Vagina (tissue), 2 donors: ENCODE measurements at regions not wholly inside any gene's neighbourhood (a gene's known extent, or its start where the extent isn't known, plus 50 kb on each side); places are given as distances from the start of the nearest gene placed in this dataset.

ENCODE experiments used
- DNase-seq, 2 donors: peaks; one replicate each; pipeline ENCODE4 v3.0.0-alpha.2; 2017; ENCODE audit errors: extremely low spot score in 2 of 2
- H3K27ac ChIP-seq: fragments of 200-600 bp; sonication (generic); one replicate; pipeline ENCODE4 v1.5.1; 2019
- H3K27me3 ChIP-seq: fragments of 200-600 bp; sonication (generic); one replicate; pipeline ENCODE4 v1.5.1; 2019
- H3K36me3 ChIP-seq, 2 donors: fragments of 200-600 bp; sonication (generic); one replicate each; pipeline ENCODE4 v1.5.1; 2017 to 2019
- H3K4me1 ChIP-seq: fragments of 200-600 bp; sonication (generic); one replicate; pipeline ENCODE4 v1.5.1; 2019
- H3K4me3 ChIP-seq, 2 donors: fragments of 200-600 bp; sonication (generic); 1 replicate in 1 of 2; 2 replicates in 1 of 2; pipeline ENCODE4 v1.5.1; 2016 to 2019
- H3K9me3 ChIP-seq: fragments of 200-600 bp; sonication (generic); one replicate; pipeline ENCODE4 v1.5.1; 2019
- POLR2A ChIP-seq, 2 donors: fragments of 450-650 bp; IDR thresholded peaks; one replicate each; pipeline ENCODE4 v1.6.1; 2017; ENCODE audit warnings: antibody characterized with exemption in 2 of 2, mild to moderate bottlenecking in 2 of 2, moderate library complexity in 2 of 2
- POLR2AphosphoS5 ChIP-seq, 2 donors: sonication (generic); formaldehyde crosslinking; IDR thresholded peaks; one replicate each; pipeline ENCODE4 v1.9.0; 2017; ENCODE audit warnings: antibody characterized with exemption in 2 of 2, mild to moderate bottlenecking in 2 of 2, low read depth in 1 of 2; ENCODE audit not compliant: insufficient read depth in 1 of 2
- intact Hi-C: fragments of 100-400 bp; cut with DNase I; formaldehyde crosslinking; loops from one replicate; pipeline ENCODE4 v1.15.1; 2023
- TF ChIP-seq, protein P1 (sequence below), 3 experiments: fragments of 450-650 bp in 2 of 3; fragments of 200-600 bp in 1 of 3; sonication (generic) in 1 of 3; IDR thresholded peaks; one replicate each; pipeline ENCODE4 v1.5.1; 2017 to 2019; ENCODE audit warnings: antibody characterized with exemption in 3 of 3, mild to moderate bottlenecking in 2 of 3, moderate library complexity in 2 of 3

DNA sequence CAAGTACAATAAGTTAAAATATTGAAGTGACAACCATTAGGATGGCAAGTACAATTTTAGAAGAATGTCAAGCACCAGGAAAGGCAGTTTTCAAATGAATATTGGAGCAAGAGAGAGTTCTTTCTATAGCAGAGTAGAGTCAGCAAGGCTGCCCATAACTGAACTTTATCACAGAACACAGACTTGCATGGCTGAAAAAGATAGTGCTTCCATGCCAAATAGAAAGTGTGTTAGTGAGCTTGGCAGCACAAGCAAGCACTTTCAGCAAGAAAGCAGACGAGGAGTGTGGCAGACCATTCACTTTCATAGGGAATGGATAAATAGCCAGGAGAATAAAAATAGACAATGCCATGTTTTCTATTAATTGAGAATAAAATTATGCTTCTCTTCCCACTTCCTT lies 647.0 kb upstream of the MGAT4C start:
- Histone ChIP-seq H3K27me3 (no peaks in the 10 kb centered on the region), H3K27ac (no peak overlapping the region), H3K4me1 (no peaks in the 10 kb centered on the region), H3K36me3 (no peaks in the 10 kb centered on the region), H3K4me3 (no peak overlapping the region), H3K9me3 (no peaks in the 10 kb centered on the region)
- DNase-seq: no peak
- intact Hi-C loops: no loop called here
- TF ChIP-seq, protein P1, sequence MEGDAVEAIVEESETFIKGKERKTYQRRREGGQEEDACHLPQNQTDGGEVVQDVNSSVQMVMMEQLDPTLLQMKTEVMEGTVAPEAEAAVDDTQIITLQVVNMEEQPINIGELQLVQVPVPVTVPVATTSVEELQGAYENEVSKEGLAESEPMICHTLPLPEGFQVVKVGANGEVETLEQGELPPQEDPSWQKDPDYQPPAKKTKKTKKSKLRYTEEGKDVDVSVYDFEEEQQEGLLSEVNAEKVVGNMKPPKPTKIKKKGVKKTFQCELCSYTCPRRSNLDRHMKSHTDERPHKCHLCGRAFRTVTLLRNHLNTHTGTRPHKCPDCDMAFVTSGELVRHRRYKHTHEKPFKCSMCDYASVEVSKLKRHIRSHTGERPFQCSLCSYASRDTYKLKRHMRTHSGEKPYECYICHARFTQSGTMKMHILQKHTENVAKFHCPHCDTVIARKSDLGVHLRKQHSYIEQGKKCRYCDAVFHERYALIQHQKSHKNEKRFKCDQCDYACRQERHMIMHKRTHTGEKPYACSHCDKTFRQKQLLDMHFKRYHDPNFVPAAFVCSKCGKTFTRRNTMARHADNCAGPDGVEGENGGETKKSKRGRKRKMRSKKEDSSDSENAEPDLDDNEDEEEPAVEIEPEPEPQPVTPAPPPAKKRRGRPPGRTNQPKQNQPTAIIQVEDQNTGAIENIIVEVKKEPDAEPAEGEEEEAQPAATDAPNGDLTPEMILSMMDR (IDR thresholded peaks at IDR 0.05): no peak
- TF ChIP-seq POLR2A (IDR thresholded peaks at IDR 0.05): no peak
- no peak for TF ChIP-seq POLR2AphosphoS5 (IDR thresholded peaks at IDR 0.05; ENCODE audit: insufficient read depth in 1 of 2, low read depth in 1 of 2)

DNA sequence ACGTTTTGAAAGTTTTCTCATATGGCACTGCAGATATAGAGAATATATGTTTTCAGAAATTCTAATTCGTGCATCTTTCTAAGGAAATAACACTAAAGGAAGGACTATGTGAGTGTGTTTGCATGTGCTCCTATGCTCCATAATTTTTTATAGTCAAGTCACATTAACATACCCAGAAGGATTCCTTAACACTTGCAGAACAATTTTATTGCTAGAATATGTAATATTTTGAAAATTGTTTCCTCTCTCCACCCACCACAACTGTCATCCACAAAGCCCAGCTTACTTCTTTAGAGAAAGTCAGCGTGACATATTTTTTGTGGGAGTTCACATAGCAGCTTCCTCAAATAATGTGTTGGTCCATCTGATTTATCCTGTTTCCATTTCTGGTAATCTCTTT lies 604.6 kb upstream of the MGAT4C start:
- H3K4me1 ChIP-seq: no peaks in the 10 kb centered on the region
- intact Hi-C loops: no loop called here
- no peaks in the 10 kb centered on the region for H3K36me3 ChIP-seq
- no peaks in the 10 kb centered on the region for H3K9me3 ChIP-seq
- DNase-seq: no peak
- H3K27me3 ChIP-seq: no peaks in the 10 kb centered on the region
- H3K27ac ChIP-seq: no peak overlapping the region
- no peak for TF ChIP-seq POLR2A (IDR thresholded peaks at IDR 0.05)
- TF ChIP-seq POLR2AphosphoS5 (IDR thresholded peaks at IDR 0.05; ENCODE audit: insufficient read depth in 1 of 2, low read depth in 1 of 2): no peak
- no peak overlapping the region for H3K4me3 ChIP-seq

DNA sequence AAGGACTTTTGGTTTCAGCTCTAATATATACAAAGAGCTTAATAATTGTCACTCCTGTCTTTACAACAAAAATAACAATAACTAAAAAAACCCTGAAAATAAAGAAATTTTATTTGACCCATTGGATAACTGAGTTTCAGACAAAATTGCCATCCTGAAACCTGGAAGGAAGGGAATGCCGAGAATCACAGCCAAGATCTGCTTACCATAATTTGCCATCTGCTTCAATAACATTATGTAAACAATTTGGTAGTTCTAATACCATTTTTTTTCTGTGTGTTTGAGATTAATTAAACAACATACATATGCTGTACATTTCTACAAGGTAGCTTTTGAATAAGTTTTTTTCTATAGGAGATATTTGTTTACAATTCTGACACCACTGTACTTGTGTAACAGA lies 596.3 kb upstream of the MGAT4C start:
- H3K36me3 ChIP-seq: no peaks in the 10 kb centered on the region
- H3K4me1 ChIP-seq: no peaks in the 10 kb centered on the region
- no peak for TF ChIP-seq POLR2AphosphoS5 (IDR thresholded peaks at IDR 0.05; ENCODE audit: insufficient read depth in 1 of 2, low read depth in 1 of 2)
- TF ChIP-seq POLR2A (IDR thresholded peaks at IDR 0.05): no peak
- TF ChIP-seq, protein P1 (IDR thresholded peaks at IDR 0.05): no peak
- no peaks in the 10 kb centered on the region for H3K9me3 ChIP-seq
- intact Hi-C loops: no loop called here
- no peak overlapping the region for H3K27ac ChIP-seq
- no peak overlapping the region for H3K4me3 ChIP-seq
- no peaks in the 10 kb centered on the region for H3K27me3 ChIP-seq
- no peak for DNase-seq

DNA sequence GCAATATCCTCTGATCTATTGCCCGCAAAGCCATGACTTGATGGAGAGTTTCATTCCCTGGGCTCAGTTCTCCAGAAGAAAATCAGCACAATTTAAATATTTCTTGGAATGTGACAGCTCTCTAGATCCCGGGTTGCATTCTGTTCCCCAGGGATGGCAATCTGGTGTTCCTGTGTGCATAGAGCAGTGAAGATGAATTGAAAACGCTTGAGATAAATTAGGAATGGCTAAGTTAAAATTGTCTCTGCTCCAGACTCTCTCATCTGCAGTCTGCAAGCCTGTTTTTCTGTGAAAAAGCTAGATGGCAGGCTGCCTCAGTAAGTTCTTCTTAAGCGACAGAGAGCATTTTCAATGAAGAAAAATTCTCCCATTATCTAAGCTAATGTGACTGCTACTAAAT lies 582.5 kb upstream of the MGAT4C start:
- no peaks in the 10 kb centered on the region for H3K27me3 ChIP-seq
- intact Hi-C loops: no loop called here
- H3K4me3 ChIP-seq: no peak overlapping the region
- TF ChIP-seq, protein P1 (IDR thresholded peaks at IDR 0.05): no peak
- TF ChIP-seq POLR2AphosphoS5 (IDR thresholded peaks at IDR 0.05; ENCODE audit: insufficient read depth in 1 of 2, low read depth in 1 of 2) (no peak), POLR2A (IDR thresholded peaks at IDR 0.05) (no peak)
- no peak for DNase-seq
- no peaks in the 10 kb centered on the region for H3K4me1 ChIP-seq
- no peak overlapping the region for H3K27ac ChIP-seq
- no peaks in the 10 kb centered on the region for H3K9me3 ChIP-seq
- no peaks in the 10 kb centered on the region for H3K36me3 ChIP-seq

DNA sequence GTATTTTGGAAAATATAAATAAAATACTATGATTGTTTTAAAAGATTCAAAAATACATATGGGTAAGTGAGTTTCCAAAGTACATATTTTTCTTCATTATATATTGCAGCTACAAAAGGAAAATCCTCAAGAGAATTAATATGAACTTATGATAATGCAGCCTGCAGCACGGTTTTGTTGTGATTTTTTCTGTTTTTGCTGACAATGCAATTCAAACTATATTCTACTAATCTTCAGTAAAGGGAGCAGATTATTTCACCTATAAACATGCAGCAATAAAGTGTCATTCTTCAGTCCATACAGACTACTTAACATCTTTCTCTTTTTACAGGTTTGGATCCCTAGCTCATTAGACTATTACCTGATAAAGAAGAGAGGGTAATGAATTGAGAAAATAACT lies 582.1 kb upstream of the MGAT4C start:
- intact Hi-C loops: no loop called here
- TF ChIP-seq POLR2A (IDR thresholded peaks at IDR 0.05) (no peak), POLR2AphosphoS5 (IDR thresholded peaks at IDR 0.05; ENCODE audit: insufficient read depth in 1 of 2, low read depth in 1 of 2) (no peak)
- TF ChIP-seq, protein P1 (IDR thresholded peaks at IDR 0.05): no peak
- Histone ChIP-seq H3K27ac (no peak overlapping the region), H3K4me1 (no peaks in the 10 kb centered on the region), H3K27me3 (no peaks in the 10 kb centered on the region), H3K4me3 (no peak overlapping the region), H3K9me3 (no peaks in the 10 kb centered on the region), H3K36me3 (no peaks in the 10 kb centered on the region)
- DNase-seq: no peak

DNA sequence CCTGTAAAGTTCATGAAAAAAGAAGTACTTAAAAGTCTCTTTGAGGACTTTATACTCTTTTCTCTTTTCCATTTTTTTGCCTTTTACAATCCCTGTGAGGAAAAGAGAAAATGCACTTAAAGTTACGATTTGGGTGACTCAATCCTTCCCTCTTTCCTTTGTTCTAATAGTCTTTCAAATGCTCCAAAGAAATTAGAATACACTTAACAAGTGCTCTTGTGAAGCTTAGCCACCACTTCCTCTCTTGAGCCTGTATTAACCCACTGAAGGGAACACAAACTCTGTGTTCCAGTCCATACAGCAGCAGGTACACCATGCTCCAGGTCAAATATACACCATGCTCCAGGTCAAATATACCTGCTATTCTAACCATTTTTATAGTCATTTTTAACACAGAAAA lies 581.1 kb upstream of the MGAT4C start:
- H3K9me3 ChIP-seq: no peaks in the 10 kb centered on the region
- H3K4me3 ChIP-seq: no peak overlapping the region
- H3K27me3 ChIP-seq: no peaks in the 10 kb centered on the region
- DNase-seq: no peak
- H3K27ac ChIP-seq: no peak overlapping the region
- TF ChIP-seq POLR2AphosphoS5 (IDR thresholded peaks at IDR 0.05; ENCODE audit: insufficient read depth in 1 of 2, low read depth in 1 of 2) (no peak), POLR2A (IDR thresholded peaks at IDR 0.05) (no peak)
- TF ChIP-seq, protein P1 (IDR thresholded peaks at IDR 0.05): no peak
- intact Hi-C loops: no loop called here
- no peaks in the 10 kb centered on the region for H3K4me1 ChIP-seq
- H3K36me3 ChIP-seq: no peaks in the 10 kb centered on the region
